NCI-H82 (cell line): ENCODE measurements at regions not wholly inside any gene's neighbourhood (a gene's known extent, or its start where the extent isn't known, plus 50 kb on each side); places are given as distances from the start of the nearest gene placed in this dataset.
"Not testable (repeated sequence)": the region's sequence is repeated elsewhere in the genome, so short reads cannot be mapped to it uniquely, and the experiment has no call there.

Experiments
- DNase-seq: peaks from one replicate; lab custom pipeline; 2025; lab: John Stamatoyannopoulos, UW

DNA sequence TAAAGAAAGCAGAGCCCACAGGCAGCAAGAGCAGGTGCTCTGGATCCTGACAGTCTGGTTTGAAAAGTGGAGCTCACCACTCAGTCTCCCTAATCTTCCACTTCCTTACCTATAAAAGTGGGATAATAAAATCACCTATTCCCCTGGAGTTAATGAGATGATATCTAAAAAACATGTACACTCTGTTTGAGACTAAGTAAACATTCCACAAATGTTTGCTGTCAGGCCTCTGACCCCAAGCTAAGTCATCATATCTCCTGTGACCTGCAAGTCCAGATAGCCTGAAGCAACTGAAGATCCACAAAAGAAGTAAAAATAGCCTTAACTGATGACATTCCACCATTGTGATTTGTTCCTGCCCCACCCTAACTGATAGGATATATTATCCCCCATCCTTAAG, 1324.5 kb downstream of the XPNPEP1 start:
- DNase-seq = no peak

DNA sequence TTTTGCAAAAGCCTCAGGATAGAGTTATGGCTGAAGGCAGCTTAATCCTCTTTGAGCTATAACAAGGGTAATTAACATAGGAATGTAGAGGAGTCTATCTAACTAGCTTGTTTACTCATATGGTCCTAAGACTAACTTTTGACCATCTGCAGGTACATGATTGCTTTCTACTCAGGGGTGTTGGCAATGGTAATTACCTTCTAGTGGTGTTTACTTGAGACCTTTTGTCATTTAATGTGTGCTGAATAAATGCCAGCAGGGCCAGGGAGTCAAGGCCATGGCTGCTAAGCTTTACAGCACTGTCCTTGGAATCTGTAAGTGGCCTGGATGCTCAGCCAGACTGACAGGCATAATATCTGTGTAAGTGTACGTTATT, 1325.0 kb downstream of the XPNPEP1 start:
- DNase-seq = peak; percentile 76

DNA sequence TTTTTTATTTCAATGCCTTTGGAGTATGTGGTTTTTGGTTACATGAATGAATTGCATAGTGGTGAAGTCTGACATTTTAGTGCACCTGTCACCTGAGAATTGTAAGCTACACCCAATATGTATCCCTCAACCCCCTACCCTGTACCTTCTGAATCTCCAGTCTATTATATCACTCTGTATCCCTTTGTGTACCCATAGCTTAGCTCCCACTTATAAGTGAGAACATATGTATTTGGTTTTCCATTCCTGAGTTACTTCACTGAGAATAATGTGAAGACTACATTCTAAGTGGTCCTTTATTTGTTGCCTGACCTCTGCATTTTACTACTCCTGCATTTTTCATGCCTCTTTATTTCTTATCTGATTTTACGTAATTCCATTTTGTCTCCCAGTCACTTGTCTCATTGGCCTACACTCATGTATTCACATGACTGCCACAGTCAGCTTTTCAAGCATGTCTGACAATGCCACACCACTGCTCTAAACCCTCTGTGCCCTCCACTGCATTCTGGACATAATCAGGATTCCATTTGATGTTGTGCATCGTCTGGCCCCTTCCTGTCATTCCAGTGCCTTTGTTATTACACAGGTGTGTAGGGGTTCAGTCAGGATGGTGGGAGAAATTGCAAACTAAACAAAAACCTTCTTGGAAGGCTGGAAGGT, 1325.5 kb downstream of the XPNPEP1 start:
- DNase-seq = no peak

DNA sequence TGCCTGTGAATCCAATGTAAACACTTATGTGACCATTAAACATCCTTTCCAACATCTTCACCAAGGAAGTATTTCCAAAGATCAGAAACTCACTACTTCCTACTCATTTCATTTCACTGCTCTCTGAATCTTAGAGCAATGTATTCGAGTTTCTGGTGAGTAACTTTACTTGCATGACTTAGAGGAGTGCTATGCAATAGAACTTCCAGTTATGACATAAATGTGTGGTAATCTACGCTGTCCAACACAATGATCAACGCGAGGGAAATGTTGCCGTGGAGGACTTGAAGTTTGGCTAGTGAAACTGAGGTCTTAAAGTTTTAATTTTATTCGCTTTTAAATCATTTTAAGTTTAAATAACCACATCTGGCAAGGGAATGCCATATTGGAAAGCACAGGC, 1326.3 kb downstream of the XPNPEP1 start:
- no peak for DNase-seq

DNA sequence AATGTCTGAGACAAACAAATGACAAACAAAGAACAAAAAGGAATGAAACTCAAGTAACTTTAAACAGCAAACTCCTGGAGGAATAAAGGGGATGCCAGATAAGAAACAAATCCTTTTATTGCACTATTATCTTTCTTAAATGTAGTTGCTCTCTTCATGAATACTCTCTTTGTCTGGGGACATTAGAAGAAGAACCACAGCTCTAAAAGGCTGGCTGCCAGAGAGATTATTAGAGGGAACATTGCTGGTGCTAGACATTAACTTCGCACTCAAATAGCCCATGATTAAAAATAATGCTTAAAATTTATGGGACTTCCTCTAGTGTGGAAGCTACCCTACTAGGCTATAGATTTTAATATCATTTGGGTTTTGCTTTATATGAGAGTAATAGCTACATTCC, 1330.4 kb downstream of the XPNPEP1 start:
- no peak for DNase-seq

DNA sequence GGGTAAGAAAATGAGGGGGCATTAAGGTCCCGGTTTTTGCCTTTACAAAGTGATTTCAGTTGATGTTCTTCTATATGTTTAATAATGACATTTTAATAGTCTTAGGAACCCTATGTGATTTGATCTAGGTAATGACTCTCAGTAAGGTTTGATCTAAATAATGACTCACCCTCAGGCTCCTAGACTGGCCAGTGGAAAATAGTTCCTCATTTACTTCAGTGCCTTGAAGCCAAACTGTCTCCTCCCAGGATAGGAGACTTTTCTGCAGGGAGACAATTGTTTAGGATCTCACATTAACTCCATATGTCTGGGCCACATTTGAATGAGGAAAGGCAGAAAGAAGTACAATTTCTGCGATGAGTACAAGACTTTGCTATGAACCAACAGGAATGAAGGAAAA, 1331.9 kb downstream of the XPNPEP1 start:
- DNase-seq = no peak

DNA sequence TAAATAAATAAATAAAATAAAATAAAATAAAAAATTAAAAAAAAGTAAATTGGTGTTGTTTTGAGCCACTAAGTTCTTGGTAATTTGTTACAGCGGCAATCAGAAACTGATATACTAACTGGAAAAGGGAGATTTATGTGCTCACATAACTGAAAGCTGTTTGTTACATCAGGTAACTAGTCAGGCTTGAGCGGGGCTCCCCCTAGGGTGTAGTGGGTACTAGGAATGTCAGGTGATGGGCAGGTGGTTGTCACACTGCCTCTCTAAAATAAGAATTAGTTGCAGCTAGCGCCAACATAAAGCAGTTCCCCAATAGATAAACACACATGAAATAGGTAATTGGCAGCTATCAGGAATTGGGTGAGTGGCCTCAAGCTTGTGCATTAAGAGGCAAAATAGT, 1336.9 kb downstream of the XPNPEP1 start:
- DNase-seq = no peak

DNA sequence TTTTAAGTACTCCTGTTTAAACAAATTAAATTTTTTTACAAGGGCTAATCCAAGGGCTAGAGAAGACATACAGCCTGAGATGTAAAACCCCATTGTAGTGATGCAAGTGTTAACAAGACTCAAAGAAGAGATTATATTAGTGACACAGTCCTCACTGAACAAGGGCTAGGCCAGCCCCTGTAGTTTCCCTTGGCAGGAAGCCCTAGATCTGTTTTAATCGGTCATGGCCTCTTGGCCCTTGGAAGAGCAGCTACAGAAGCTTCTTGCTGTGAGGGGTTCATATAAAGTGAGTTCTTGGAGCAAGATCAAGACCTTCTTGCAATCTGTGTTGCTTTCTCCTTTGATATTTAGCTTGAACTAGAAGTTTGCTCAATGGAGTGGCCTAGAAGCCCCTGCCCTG, 1339.4 kb downstream of the XPNPEP1 start:
- DNase-seq = peak; percentile 50

DNA sequence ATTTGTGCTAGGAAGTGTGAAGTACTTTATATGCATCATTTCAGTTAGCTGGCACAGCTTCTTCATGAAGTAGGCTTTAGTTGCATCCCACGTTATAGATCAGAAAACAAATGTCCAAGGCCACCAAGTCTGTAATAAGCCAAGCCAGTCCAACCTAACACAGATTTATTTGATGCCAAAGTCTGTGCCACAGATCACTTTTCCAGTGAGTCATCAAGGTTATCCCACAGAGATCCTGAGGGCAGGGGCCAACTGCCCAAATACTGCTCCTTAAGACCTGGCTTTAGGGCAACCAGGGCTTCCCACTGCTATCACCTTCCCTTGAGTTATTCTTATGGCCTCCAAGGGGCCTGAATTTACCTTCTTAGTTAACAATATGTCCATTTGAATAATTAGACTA, 1340.4 kb downstream of the XPNPEP1 start:
- DNase-seq = no peak

DNA sequence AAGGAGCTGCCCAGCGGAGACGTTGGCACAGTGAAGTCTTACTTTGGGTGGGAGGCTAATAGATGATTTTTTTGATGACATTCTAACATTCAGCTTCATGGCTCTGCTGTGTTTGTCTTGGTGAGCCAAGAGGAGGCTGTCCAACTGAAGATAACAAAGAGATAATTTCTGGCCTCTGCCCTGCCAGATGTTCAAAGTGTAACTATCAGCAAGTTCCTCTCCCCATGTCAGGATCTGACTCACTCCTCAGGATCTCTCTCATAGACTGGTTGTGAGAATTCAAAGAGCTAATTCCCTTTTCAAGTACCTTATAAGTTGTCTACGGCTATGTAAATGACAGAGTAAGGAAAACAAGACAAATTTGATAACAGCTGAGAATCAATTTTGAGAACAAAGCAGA, 1340.9 kb downstream of the XPNPEP1 start:
- no peak for DNase-seq

DNA sequence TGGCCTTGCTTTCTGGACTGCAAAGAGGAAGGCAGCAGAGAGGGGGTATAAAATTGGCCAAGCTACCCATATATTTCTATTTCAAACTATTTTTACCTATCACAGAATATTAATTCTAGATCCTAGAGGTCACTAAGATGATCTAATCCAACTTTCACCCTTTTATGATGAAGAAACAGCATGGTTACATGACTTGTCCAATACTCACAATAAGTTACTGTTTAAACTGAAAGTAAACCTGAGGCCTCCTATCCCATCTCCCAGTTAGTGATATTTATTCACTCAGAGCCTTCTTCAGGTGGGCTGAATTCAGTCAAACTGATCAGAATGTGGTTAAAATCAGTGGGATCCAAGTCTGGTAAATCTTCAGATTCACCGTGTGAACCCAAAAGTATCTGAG, 1345.1 kb downstream of the XPNPEP1 start:
- DNase-seq = no peak

DNA sequence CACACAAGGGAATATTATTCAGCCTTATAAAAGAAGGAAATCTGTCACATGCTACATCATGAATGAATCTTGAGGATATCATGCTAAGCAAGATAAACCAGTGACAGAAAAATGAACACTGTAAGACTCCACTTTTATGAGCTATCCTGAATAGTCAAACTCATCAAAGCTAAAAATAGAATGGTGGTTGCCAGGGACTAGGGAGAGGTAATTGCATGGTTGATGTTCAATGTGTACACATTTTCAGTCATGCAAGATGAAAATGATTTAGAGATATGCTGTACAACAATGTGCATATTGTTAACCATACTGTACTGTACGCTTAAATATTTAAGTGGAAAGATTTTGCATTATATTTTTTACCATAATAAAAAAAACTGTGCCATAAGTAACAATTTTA, 1349.1 kb downstream of the XPNPEP1 start:
- no peak for DNase-seq

DNA sequence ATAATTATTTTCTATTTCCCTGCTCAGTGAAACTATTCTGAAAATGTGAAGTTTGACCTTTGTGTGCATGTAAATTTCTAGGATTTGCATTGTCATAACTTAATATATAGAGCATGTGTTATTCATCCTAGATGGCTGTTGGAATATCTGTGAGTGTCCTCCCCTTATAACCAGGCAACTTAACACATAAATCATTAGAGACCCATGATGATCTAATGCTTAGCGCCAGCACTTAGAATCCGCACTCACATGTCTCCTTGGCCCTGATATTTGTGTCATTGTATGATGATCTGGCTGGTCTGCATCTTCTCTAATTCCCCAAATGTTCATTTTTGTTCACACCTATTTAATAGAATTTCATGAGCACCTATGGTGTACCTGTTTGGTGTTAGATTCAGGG, 1354.5 kb downstream of the XPNPEP1 start:
- DNase-seq = no peak

DNA sequence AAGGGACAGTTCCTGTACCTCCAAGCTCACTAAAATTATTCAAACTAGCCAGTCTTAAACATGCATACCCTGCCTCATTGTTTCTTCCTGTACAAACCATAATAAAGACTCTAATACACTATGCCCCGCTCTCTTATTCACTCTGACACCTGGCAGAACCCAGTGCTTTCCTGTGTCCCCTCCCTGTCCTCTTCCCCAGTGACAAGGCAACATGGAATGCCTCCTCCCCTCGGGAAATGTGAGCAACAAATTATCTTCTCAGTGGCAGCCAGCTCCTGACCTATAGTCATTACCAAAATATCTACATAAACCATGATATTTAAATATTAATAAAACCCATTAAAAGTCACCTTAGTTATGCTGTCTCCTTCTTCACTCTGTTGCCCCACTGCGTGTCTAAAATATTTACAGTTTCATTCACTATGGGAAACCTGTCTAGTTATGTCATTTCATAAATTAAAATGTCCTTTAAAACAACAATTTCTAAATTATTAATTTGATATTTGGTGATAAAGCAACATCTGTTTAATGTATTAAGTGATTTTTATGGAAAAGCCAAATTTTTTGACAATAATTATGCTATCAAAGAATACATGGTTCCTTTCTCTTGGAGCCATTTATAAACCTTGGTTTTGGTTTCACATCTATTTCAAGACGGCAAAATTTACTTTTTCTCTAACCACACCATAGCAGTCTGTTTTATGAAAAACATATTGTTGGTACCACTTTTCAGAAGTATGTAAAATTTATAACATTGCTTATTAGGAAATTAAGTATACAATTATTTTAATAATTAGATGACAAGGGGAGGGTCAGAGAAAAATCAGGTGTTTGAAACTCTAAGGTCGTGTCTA, 1355.2 kb downstream of the XPNPEP1 start:
- no peak for DNase-seq

DNA sequence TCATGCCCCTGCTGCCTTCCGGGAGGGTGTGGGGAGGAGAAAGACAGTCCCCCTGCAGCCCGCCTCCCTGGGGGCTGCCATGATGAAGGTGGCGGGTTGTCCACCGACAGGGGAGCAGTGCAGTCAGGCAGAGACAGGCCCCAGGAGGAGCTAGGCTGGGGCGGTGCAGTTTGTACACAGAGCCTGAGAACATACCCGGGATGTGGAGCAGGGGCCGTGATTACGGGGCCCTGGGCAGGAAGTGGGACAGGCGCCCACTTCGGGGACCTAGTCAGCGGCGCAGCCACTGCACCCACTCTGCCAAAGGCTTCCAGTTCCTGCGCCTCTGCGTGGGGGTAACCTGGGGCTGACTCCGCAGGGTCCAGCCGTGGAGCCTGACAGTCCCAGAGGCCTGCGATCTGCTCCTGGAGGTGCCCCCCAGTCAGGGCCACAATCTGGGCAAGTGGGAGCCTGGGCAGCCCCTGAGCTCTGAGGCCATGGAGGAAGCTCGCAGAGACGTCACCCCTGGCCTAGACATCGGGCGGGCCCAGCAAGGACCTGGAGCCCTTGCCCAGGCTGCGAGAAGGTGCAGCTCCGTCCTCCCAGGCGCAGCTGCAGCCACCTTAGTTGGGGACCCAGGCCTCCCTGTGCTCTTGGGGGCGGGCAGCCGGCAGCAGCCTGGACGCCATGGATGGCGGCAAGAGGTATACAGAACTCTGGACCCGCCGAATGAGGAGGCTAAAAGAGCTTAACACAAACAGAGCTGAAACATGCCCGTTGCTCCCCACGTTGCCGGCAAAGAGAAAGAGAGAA, 1356.8 kb downstream of the XPNPEP1 start:
- DNase-seq = no peak

DNA sequence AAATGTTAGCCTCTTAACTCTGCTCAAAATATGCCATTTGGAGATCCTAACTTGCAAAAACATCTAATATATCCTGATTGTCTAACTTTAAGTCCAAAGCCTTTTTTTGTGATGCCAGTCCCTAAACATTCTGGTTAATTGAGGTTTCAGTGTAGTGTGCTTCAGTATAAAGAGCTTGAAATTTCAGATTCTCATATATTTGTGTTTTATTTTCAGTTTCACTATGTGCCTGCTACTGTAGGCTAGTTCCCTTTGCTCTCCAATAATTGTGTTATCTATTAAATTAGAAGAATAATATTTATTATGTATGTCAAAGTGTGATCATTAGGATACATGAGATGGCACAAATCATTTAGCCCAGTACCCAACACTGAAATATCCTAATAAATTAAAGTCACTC, 1361.2 kb downstream of the XPNPEP1 start:
- no peak for DNase-seq

DNA sequence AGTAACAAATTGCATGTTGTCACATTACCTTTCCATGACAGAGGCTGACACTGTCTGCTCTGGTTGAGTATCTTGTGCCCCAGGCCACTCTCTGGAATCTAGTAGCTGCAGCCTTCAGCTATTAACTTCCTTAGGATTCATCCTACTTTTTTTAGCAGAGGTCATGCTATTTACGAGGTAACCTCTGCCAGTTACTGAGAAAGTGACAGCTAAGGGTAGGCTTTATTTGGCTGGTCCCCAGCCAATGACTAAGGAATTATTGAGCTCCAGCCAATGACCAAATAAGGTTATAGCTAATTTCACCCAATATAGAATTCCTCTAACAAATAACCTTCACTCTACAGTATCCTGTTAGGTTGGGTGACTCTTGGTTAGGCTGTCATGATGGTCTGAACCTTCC, 1361.7 kb downstream of the XPNPEP1 start:
- no peak for DNase-seq

DNA sequence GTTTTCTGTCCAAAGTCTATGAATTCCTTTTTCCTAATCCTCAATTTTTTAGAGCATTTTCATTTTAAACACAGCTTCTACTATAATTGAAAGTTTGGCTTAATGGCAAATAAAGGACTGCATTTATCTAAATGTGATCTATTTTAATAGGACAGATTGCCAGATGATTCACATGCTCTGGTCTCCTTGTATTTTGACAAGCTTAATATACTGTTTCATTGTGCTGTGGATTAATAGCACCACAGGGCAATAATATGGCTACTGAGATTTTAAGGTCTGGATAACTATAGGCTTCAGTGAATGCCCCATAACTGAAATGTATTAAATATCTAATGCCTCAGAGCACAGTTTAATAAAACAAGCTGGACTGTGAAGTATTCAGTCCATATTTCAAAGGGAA, 1362.8 kb downstream of the XPNPEP1 start:
- DNase-seq = no peak

DNA sequence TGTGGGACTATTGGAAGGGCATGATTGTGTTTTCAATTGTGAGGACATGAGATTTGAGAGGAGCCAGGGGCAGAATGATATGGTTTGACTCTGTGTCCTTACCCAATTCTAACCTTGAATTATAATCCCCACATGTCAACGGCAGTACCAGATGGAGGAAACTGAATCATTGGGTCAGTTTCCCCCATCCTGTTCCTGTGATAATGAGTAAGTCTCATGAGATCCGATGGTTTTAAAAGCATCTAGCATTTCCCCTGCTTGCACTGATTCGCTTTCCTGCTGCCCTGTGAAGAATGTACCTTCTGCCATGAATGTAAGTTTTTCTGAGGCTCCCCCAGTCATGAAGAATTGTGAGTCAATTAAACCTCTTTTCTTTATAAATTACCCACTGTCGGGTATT, 1367.1 kb downstream of the XPNPEP1 start:
- DNase-seq = no peak

DNA sequence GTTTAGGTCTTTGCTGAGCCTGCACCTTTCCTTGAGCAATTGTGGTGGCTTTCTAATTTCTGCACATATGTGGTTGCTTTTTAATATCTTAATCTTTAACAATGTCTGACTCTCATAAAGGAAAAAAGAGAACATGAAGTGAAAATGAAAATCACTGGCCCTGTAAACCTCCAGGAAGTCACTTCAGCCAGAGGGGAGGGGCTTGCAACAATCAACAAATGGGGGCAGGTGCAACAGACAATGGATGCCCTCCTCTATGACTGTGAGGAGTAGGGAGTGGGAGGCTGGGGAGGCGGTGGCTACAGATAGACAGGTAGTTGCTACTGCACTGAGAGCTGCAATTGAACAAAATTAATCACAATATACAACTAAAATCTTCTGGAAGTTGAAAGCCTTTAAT, 1377.4 kb downstream of the XPNPEP1 start:
- DNase-seq = no peak

DNA sequence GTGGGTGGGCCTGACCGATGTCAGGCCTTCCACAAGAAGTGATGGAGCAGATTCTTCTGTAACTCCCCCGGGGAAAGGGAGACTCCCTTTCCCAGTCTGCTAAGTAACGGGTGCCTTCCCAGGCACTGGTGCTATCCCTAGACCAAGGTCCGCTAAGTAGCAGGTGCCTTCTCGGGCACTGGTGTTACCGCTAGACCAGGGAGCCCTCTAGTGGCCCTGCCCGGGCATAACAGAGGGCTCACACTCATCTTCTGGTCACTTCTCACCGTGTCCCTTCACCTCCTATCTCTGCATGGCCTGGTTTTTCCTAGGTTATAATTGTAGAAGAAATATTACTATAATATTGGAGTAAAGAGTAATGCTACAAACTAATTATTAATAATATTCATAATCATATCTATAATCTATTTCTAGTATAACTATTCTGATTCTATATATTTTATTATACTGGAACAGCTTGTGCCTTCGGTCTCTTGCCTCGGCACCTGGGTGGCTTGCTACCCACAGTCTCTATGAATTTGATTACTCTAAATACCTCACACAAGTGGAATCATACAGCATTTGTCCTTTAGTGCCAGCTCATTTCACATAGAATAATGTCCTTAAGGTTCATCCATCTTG, 1378.7 kb downstream of the XPNPEP1 start:
- peak; percentile 78 for DNase-seq

DNA sequence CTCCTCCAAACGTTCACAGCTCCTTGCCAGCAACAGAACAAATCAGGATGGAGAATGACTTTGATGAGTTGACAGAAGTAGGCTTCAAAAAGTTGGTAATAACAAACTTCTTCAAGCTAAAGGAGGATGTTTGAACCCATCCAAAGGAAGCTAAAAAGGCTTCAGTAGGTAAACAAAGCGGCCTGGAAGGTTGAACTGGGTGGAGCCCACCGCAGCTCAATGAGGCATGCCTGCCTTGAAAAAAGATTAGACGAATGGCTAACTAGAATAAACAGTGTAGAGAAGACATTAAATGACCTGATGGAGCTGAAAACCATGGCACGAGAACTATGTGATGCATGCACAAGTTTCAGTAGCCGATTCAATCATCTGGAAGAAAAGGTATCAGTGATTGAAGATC, 1369.0 kb upstream of the SORCS1 start:
- DNase-seq = not testable (repeated sequence)
